Fibroblast of lung (primary cell): ENCODE measurements at regions not wholly inside any gene's neighbourhood (a gene's known extent, or its start where the extent isn't known, plus 50 kb on each side); places are given as distances from the start of the nearest gene placed in this dataset.
A peak's percentile ranks its signal among the peaks of the same experiment; 100 is the strongest.

Experiments used
- DNase-seq, 2 donors: peaks; one replicate each; pipeline versions ENCODE4 v3.0.0 to v3.0.0-alpha.2; 2010; ENCODE audit warnings: low read depth in 2 of 2
- H2AFZ ChIP-seq: 2 replicates; pipeline ENCODE4 v1.5.1; 2012; ENCODE audit warnings: low read length, control low read depth, inconsistent platforms
- H3K27ac ChIP-seq: 2 replicates; pipeline ENCODE4 v1.5.1; 2011; ENCODE audit warnings: low read length, control low read depth; ENCODE audit not compliant: insufficient read depth
- H3K27me3 ChIP-seq: 2 replicates; pipeline ENCODE4 v1.5.1; 2011; ENCODE audit warnings: mild to moderate bottlenecking, low read length; ENCODE audit not compliant: control insufficient read depth, insufficient read depth
- H3K36me3 ChIP-seq: 2 replicates; pipeline ENCODE4 v1.5.1; 2011; ENCODE audit warnings: low read length; ENCODE audit not compliant: control insufficient read depth, insufficient read depth
- H3K4me1 ChIP-seq: 2 replicates; pipeline ENCODE4 v1.5.1; 2011; ENCODE audit warnings: low read length; ENCODE audit not compliant: control insufficient read depth, insufficient read depth; ENCODE audit errors: extremely low read depth
- H3K4me2 ChIP-seq: 2 replicates; pipeline ENCODE4 v1.5.1; 2011; ENCODE audit warnings: low read length, control low read depth; ENCODE audit not compliant: insufficient read depth; ENCODE audit errors: extremely low read depth
- H3K4me3 ChIP-seq, 4 experiments: fragments of 200-600 bp in 1 of 4; sonication (generic) in 1 of 4; replicated peaks in 1 of 4; 2 replicates each; pipeline ENCODE4 v1.5.1; 2011 to 2016; ENCODE audit warnings: low read length in 4 of 4, low read depth in 3 of 4, mild to moderate bottlenecking in 3 of 4, control low read depth in 2 of 4, inconsistent platforms in 1 of 4, mixed read lengths in 1 of 4; ENCODE audit not compliant: insufficient read depth in 1 of 4; ENCODE audit errors: control extremely low read depth in 1 of 4
- H3K79me2 ChIP-seq: 2 replicates; pipeline ENCODE4 v1.5.1; 2012; ENCODE audit warnings: mild to moderate bottlenecking, low read length, inconsistent platforms; ENCODE audit not compliant: control insufficient read depth, insufficient read depth
- H3K9ac ChIP-seq: 2 replicates; pipeline ENCODE4 v1.5.1; 2011; ENCODE audit warnings: mild to moderate bottlenecking, low read length, control low read depth; ENCODE audit not compliant: insufficient read depth
- H3K9me3 ChIP-seq: 2 replicates; pipeline ENCODE4 v1.5.1; 2012; ENCODE audit warnings: low read depth, low read length; ENCODE audit not compliant: control insufficient read depth, insufficient read depth
- H4K20me1 ChIP-seq: 2 replicates; pipeline ENCODE4 v1.5.1; 2011; ENCODE audit warnings: low read length; ENCODE audit not compliant: control insufficient read depth, insufficient read depth; ENCODE audit errors: extremely low read depth
- EZH2 ChIP-seq: IDR thresholded peaks from 2 replicates; pipeline ENCODE4 v1.5.1; 2012; ENCODE audit warnings: low read length, control low read depth, mild to moderate bottlenecking; ENCODE audit errors: missing control alignments
- TF ChIP-seq, protein P1 (sequence below), 2 donors: IDR thresholded peaks in 1 of 2; conservative IDR thresholded peaks in 1 of 2; 1 replicate in 1 of 2; 2 replicates in 1 of 2; pipeline ENCODE4 v1.5.1; 2011 to 2012; ENCODE audit warnings: low read length in 2 of 2, control low read depth in 1 of 2, inconsistent platforms in 1 of 2, low read depth in 1 of 2, mild to moderate bottlenecking in 1 of 2

DNA sequence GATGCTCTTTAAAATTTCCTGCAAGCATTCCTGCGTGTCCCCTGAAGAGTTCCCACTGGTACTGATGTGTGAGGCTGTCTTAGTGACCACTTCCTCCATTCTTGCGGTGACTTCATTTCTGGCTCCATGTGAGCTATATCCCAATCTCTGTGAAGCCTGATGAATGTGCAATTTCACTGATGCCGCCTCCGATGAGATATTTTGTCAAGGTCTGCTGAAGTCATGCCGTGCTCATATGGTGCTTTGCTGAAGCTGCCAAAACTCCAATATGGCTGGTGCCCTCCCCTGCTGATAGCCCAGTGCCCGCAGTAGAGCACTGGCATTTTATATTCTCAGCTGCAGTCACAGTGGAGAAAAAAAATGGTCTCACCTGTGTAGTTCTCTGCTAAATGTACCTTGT, 271.5 kb downstream of the EFHB start:
- no peak for TF ChIP-seq EZH2
- TF ChIP-seq, protein P1, sequence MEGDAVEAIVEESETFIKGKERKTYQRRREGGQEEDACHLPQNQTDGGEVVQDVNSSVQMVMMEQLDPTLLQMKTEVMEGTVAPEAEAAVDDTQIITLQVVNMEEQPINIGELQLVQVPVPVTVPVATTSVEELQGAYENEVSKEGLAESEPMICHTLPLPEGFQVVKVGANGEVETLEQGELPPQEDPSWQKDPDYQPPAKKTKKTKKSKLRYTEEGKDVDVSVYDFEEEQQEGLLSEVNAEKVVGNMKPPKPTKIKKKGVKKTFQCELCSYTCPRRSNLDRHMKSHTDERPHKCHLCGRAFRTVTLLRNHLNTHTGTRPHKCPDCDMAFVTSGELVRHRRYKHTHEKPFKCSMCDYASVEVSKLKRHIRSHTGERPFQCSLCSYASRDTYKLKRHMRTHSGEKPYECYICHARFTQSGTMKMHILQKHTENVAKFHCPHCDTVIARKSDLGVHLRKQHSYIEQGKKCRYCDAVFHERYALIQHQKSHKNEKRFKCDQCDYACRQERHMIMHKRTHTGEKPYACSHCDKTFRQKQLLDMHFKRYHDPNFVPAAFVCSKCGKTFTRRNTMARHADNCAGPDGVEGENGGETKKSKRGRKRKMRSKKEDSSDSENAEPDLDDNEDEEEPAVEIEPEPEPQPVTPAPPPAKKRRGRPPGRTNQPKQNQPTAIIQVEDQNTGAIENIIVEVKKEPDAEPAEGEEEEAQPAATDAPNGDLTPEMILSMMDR (conservative IDR thresholded peaks at IDR 0.05 in 1 of 2, IDR thresholded peaks at IDR 0.05 in 1 of 2; ENCODE audit: low read depth in 1 of 2, low read length in 2 of 2), result no peak
- Histone ChIP-seq H3K36me3 (no peaks in the 10 kb centered on the region), H3K9ac (no peak overlapping the region)

DNA sequence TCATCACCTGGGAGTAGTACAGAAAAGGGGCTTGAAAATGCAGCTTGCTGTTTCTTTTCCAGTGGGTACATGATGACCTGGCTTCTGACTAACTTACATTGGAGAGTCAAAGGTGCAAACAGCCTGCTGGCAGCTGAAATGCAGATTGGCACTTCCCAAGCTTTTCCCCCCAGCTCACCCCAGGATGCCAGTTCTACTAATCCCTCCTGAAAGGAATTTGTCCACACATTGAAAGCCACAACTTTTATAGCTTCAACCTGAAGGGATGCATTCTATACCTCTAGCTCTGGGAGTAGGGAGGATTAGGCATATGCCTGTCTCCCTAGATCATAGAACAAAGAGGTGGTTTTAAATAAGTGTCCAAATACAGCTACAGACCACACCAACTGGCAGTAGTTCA, 281.7 kb downstream of the EFHB start:
- DNase-seq, result no peak
- H3K36me3 ChIP-seq, result no peaks in the 10 kb centered on the region
- no peaks in the 10 kb centered on the region for H3K9me3 ChIP-seq
- H3K27ac ChIP-seq, result no peak overlapping the region
- H3K4me2 ChIP-seq, result no peak overlapping the region
- H3K27me3 ChIP-seq, result no peaks in the 10 kb centered on the region
- TF ChIP-seq, protein P1 (conservative IDR thresholded peaks at IDR 0.05 in 1 of 2, IDR thresholded peaks at IDR 0.05 in 1 of 2; ENCODE audit: low read depth in 1 of 2, low read length in 2 of 2), result no peak
- TF ChIP-seq EZH2, result no peak
- no peak overlapping the region for H2AFZ ChIP-seq
- H3K4me3 ChIP-seq, result no peak overlapping the region
- H3K4me1 ChIP-seq, result no peaks in the 10 kb centered on the region
- H3K9ac ChIP-seq, result no peak overlapping the region
- H3K79me2 ChIP-seq, result no peaks in the 10 kb centered on the region
- no peaks in the 10 kb centered on the region for H4K20me1 ChIP-seq

More for the DNA sequence above, 271.5 kb downstream of the EFHB start:
- Histone ChIP-seq H3K27me3 (no peaks in the 10 kb centered on the region), H3K4me3 (no peak overlapping the region), H3K4me1 (no peaks in the 10 kb centered on the region), H3K4me2 (no peak overlapping the region), H3K27ac (no peak overlapping the region), H2AFZ (no peak overlapping the region), H3K79me2 (no peaks in the 10 kb centered on the region), H4K20me1 (no peaks in the 10 kb centered on the region), H3K9me3 (no peaks in the 10 kb centered on the region)
- no peak for DNase-seq

DNA sequence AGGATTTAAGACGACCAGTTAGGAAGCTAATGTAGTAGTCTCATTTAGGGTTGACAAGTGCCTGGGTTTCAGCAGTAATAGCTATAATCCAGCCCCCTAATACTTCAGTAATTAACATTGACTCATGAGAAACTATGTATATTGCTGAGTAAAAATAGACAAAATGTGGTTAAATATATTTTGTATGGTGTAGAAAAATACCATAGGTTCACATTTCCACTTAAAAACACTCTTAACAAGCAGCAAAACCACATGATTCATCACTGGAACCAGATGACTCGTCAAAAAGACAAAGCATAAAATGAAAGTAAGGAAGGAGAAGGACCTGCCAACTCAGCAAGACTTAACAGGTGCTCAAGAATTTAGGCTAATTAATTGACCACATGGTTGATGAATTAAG, 288.9 kb downstream of the EFHB start:
- no peaks in the 10 kb centered on the region for H4K20me1 ChIP-seq
- H3K9ac ChIP-seq, result no peak overlapping the region
- no peaks in the 10 kb centered on the region for H3K36me3 ChIP-seq
- peak in 1 of 2 donors; percentile 21 for DNase-seq
- no peak overlapping the region for H3K4me3 ChIP-seq
- no peaks in the 10 kb centered on the region for H3K4me1 ChIP-seq
- TF ChIP-seq EZH2, result no peak
- no peak overlapping the region for H2AFZ ChIP-seq
- no peaks in the 10 kb centered on the region for H3K9me3 ChIP-seq
- no peak overlapping the region for H3K27ac ChIP-seq
- H3K27me3 ChIP-seq, result no peaks in the 10 kb centered on the region
- no peak overlapping the region for H3K4me2 ChIP-seq
- H3K79me2 ChIP-seq, result no peaks in the 10 kb centered on the region
